ENCODE measurements at regions not wholly inside any gene's neighbourhood (a gene's known extent, or its start where the extent isn't known, plus 50 kb on each side); places are given as distances from the start of the nearest gene placed in this dataset.
"Not testable (repeated sequence)": the region's sequence is repeated elsewhere in the genome, so short reads cannot be mapped to it uniquely, and the experiment has no call there.

- no peak for DNase-seq
These were observed 305.2 kb upstream of the MIS18BP1 start for GRCh38 chr14:45558183-45558582.

- no peak for DNase-seq
These were observed 301.0 kb upstream of the MIS18BP1 start for GRCh38 chr14:45553981-45554380.

DNA sequence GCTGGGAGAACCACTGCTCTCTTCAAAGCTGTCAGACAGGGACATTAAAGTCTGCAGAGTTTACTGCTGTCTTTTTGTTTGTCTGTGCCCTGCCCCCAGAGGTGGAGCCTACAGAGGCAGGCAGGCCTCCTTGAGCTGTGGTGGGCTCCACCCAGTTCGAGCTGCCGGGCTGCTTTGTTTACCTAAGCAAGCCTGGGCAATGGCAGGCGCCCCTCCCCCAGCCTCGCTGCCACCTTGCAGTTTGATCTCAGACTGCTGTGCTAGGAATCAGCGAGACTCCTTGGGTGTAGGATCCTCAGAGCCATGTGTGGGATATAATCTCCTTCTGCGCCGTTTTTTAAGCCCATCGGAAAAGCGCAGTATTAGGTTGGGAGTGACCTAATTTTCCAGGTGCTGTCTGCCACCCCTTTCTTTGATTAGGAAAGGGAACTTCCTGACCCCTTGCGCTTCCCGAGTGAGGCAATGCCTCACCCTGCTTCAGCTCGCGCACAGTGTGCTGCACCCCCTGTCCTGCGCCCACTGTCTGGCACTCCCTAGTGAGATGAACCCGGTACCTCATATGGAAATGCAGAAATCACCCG is 298.3 kb upstream of the MIS18BP1 start:
- DNase-seq, result not testable (repeated sequence)

- no peak for DNase-seq
These were observed 278.0 kb upstream of the MIS18BP1 start for GRCh38 chr14:45531022-45531421.

DNA sequence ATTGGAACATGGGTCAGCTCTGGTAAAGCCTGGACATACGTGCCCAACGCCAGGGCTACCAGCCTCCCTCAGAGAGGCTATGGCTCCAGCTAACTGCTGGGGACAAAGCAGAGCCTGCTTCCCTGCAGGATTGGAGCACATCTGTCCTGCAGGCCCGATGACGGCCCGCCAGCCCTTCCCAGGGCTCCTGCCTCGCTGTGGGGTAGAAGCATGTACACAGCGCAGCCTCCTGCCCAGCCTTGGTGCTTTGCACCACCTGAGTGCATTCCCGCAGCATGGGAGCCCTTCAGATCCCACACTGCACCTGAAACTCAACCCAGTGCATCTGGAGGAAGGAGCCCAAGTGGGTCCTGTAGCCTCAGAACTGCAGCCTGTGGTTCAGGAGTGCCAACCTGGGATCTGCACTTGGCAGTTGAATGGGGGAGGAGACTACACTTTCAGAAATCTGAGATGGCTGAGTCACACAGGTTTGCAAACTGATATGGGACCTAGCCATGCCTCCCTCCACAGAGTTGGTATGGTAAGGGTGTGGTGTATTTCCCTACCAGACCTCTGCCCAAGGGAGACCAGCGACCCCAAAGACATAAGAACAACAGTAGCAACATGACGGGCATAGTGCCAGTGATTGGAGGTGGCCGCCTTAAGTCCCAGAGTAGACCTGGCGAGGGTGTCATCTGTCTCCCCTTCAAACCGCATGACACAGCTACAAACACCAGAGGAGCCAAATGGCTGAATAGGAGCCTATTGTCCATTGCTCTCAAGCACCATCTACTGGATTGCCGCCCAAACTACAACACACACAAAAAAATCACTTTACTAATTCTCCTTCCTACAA is 273.9 kb upstream of the MIS18BP1 start:
- DNase-seq, result peak in 1 of 5 donors; percentile 0

DNA sequence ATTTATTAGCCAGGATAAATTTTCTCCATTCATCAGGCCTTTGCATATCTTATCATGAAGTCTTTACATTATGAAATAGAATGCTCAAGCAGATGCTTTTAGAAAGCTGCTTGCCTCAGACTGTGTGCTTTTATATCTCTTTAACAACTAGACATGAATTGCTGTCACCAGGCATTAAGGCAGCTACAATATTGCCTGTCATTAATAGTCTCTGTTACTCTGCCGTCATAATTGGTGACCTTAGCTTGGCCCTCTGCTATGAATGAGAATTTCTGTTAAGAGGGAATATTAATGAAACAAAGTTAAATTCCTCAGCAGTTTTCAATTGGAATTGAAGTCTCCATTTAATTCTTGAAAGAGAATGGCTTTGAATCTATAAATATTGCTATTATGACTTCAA is 266.8 kb upstream of the MIS18BP1 start:
- DNase-seq, result no peak

DNA sequence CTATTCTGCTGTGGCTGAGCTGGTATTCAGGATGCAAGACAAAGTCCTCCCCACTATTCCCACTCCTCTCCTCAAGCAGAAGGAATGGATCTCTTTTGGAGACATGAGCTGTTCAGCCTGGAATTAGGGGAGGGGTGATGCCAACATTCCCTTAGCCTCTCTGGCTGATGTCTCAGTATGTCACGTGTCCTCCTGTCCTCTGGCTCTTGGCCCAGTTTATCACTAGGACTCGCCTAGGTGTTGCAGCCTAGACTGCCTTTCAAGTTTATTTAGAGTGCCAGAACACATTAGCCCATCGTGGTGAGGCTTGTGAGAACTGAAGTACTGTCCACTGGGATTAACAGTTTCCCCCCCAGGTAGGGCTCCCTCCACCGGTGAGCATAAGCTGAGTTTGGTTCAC is 239.9 kb upstream of the MIS18BP1 start:
- DNase-seq, result no peak

GRCh38 chr14:45491914-45492313 is 238.9 kb upstream of the MIS18BP1 start:
- DNase-seq, result no peak

- DNase-seq, result no peak
These were observed 233.6 kb upstream of the MIS18BP1 start for GRCh38 chr14:45486599-45486998.

DNA sequence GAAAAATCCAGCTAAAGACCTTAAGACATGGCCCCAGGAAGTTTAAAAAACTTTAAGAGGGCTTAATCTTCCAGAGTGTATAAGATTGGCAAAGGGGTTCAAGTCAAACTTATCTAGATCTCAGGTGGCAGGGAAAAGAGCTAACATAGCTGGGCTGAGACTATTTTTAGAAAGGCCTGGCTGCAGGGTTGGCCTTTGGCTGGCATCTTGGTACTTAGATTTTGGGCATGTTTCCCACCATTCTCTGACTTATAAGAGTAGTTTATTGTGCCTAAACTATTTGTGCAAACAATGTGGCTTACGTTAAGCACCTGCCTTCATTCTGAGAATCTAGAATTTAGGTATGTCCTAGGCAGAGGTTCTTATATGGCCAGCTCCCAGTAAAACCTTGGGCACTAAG is 214.0 kb upstream of the MIS18BP1 start:
- DNase-seq, result no peak

- no peak for DNase-seq
These were observed 181.2 kb upstream of the MIS18BP1 start for GRCh38 chr14:45434221-45434620.

DNA sequence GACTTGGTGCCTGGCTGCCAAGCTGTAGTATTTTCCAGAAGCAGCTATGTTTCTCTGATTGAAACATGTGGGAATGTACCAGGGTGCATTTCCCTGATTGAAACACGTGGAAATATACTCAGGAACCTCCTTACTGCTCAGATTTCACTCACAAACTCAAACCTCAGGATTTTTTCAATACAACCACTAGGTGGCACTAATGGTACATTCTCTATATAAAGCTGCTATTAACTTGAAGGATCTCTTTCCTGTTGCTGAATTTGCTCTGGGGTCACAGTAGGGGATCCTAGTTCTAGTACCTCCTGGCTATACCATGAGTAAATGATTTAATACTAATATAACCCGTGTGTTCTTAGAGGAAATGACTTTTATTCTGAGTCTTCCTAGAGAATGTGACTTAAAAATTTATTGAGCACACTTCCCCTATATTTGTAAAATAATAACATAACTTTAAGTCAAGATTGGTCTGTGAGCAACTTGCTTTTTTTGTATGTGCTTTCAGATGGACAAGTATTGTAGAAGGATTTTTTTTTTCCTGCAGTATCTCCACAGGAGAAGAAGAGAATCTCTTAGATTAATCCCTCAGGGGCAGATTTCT is 173.8 kb upstream of the MIS18BP1 start:
- DNase-seq, result peak in 1 of 5 donors; percentile 8

DNA sequence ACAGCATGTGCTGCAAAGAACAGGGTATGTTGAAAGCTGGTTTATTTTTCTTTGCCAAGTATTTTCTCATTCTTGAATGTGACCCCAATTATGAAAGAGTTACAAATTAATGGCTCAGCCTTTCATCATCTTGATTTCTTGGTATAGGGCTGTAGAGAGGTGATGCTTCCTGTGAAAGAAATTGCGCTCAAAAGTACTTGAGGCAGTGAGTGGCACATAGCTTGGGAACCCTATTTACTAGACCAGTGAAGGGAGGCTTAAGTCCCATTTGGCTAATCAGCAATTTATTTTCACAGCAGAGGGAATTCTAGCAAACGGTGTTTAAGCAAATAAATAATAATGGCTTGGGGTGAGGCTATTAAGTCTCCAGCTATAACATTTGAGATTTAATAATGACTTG is 153.9 kb upstream of the MIS18BP1 start:
- DNase-seq, result no peak

DNA sequence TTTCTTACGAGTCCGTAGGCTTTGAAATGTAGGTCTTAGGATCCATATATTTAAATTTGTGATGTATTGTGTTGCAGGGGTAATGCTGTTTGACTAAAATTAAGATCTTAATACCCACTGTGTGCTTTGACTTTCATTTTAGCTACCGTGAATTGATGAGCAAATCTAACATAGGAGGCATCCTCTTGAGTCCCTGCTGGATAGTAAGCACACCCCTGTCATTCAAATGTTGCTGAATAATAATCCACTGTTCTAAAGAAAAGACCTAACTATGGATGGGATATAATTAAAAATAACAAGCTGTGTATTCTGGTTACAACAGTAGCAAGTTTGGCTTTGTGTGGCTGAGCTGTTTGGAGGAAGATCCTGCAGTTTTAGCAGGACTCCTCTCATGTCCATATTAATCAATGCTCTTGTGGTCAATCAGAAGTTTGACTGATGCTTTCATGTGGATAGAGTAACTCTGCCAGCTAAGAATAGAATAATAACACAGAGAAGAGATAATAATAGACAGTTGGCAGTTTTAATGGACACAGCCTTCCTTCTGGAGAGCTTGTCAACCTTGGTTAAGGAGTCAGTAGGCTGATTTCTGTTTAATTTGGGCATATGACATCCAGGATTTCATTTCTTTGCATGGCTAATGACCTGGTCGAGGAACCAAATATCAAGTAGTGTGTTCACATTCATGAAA is 148.1 kb upstream of the MIS18BP1 start:
- no peak for DNase-seq

DNA sequence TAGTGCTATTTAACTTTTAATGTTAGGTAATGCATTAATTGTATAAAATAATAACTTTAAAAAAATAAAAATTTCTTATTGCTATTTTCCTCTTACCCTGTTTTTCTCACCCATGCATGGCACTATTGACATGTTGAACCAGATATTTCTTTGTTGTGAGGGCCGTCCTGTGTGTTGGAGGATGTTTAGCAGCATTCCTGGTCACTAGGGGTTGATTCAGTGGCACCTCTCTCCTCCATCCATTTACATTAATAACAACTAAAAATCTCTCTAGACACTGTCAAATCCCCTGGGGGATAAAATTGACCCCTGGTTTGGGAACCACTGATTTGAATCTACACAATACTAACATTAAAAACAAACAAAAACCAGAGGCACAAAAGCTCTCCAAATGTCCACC is 147.5 kb upstream of the MIS18BP1 start:
- DNase-seq, result no peak

DNA sequence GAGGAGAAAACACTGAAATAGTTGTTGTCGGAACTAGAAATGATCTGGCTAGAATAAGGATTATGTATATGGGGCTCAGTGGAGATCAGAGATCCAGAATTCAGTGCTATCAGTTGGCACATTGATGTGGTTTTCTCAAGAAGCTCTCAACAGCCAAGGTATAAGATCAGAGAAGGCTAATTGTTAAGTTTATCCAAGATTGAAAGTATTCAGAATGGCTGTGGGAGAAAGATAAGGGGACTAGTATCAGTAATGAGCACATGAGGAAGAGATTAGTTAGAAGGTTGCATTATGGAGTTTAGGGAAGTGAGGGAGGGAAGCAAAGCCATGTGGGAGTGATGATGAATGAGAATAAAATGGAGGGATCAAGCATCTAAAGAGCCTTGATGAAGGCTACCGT is 128.1 kb upstream of the MIS18BP1 start:
- DNase-seq, result no peak

DNA sequence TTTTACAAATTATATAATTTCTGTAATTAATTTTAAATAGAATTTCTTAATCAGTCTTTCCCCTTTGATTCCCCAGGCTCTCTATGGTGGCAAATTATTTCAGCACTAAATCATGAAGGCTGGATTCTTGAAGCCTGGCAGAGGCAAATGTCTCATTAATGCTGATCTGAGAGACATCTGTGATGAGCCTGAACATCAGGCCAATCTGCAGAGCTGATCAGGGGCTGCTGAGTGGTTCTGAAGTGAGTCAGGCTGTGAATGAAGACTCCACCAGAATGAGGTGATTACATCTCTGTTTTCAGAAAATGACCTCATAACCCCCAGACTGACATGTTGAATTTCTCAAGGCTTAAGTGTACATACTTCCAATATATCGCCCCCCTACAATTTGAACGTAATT is 124.2 kb upstream of the MIS18BP1 start:
- DNase-seq, result no peak

DNA sequence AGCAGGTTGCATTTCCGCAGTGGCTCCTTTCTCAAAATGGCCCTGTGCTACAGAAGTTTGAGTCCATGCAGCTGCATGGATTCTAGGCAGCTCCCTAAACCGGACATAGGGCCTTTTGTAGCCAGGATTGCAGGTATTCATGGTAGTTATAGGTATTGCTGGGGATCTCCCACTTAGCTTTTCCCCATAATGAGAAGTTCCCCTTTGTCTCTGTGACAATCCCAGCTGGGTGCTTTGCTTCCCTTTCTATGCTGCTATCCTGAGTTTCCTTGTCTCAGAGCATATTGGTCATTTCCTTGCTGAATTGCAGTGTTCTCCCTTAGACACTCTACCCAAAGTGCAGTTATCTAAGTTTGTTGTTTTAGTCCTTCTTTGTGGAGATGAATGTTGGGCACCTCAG is 120.9 kb upstream of the MIS18BP1 start:
- DNase-seq, result no peak

DNA sequence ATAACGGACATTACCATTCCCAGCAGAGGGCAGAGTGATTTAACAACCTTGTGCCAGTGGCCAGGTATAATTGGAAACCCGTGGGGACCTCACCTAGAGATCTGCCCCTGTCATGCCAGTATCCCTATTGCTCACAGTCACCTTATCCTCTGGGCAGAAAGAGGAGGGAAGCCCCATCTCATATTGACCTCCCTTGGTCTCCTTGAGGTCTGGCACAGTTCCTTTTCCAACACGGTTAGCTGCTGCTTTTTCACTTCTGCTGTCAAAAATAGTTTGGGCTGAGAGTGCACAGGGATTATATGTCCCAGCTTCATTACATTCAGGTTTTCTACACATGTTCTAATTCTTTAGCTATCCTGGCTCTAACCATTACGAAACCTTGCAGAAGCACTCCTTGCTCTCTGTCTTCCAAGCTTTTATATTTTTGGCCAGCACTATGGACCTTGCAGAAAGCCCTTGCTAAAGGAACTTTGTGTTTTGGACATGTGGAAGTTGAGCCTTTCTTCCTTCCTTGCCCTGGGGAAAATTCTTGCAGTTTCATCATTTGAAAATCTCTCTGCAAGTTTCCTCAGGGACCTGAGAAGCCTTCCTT is 111.7 kb upstream of the MIS18BP1 start:
- DNase-seq, result no peak

- no peak for DNase-seq
These were observed 109.5 kb upstream of the MIS18BP1 start for GRCh38 chr14:45362505-45362904.

DNA sequence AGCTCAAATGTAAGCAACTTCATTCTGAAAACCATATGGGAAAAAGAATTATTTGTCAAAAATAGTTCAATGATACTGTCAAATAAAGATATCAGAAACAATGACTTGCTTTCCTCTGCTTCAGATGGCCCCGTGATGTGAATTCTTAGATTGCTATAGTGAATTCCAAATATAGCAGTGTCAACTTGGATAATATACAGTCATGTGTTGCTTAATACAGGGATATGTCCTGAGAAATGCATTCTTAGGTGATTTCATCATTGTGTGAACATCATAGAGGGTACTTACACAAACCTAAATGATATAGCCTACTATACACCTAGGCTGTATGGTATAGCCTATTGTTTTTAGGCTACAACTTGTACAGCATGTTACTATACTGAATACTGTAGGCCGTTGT is 108.7 kb upstream of the MIS18BP1 start:
- no peak for DNase-seq

GRCh38 chr14:45359746-45360145 is 106.7 kb upstream of the MIS18BP1 start:
- no peak for DNase-seq

- no peak for DNase-seq
These were observed 79.5 kb upstream of the MIS18BP1 start for GRCh38 chr14:45332360-45332988.

Data from T-helper 1 cell (primary cell).